Esophagus muscularis mucosa (tissue), 4 donors: ENCODE measurements at regions not wholly inside any gene's neighbourhood (a gene's known extent, or its start where the extent isn't known, plus 50 kb on each side); places are given as distances from the start of the nearest gene placed in this dataset.

ENCODE experiments used
- DNase-seq: peaks from one replicate; pipeline ENCODE4 v3.0.0-alpha.2; 2017; ENCODE audit errors: extremely low spot score
- H3K27ac ChIP-seq, 4 donors: fragments of 200-600 bp; sonication (generic); replicated peaks in 1 of 4; 1 replicate in 3 of 4; 2 replicates in 1 of 4; pipeline ENCODE4 v1.5.1; 2016 to 2019; ENCODE audit warnings: mild to moderate bottlenecking in 1 of 4
- H3K27me3 ChIP-seq, 4 donors: fragments of 200-600 bp; sonication (generic); one replicate each; pipeline versions ENCODE4 v1.5.1 to v1.6.0; 2016 to 2019
- H3K36me3 ChIP-seq, 4 donors: fragments of 200-600 bp; sonication (generic); one replicate each; pipeline ENCODE4 v1.5.1; 2016 to 2019
- H3K4me1 ChIP-seq, 4 donors: fragments of 200-600 bp; sonication (generic); one replicate each; pipeline ENCODE4 v1.5.1; 2016 to 2019
- H3K4me3 ChIP-seq, 4 donors: fragments of 200-600 bp; sonication (generic); 1 replicate in 2 of 4; 2 replicates in 2 of 4; pipeline ENCODE4 v1.5.1; 2016 to 2019; ENCODE audit warnings: mild to moderate bottlenecking in 4 of 4, moderate library complexity in 1 of 4
- H3K9me3 ChIP-seq, 4 donors: fragments of 200-600 bp; sonication (generic); 1 replicate in 3 of 4; 2 replicates in 1 of 4; pipeline ENCODE4 v1.5.1; 2016 to 2019
- EP300 ChIP-seq: sonication (generic); formaldehyde crosslinking; IDR thresholded peaks from one replicate; pipeline ENCODE4 v1.6.1; 2017; ENCODE audit warnings: antibody characterized with exemption
- POLR2A ChIP-seq: fragments of 450-650 bp; IDR thresholded peaks from one replicate; pipeline ENCODE4 v1.6.1; 2017; ENCODE audit warnings: antibody characterized with exemption, moderate library complexity, mild to moderate bottlenecking, low read depth
- POLR2AphosphoS5 ChIP-seq, 2 donors: sonication (generic); formaldehyde crosslinking; IDR thresholded peaks; one replicate each; pipeline ENCODE4 v1.6.1; 2017; ENCODE audit warnings: antibody characterized with exemption in 2 of 2
- WGBS: methylation state at CpG from one replicate; pipeline ENCODE4 v1.1.5; 2018; 5-methylcytosine and 5-hydroxymethylcytosine counted together
- intact Hi-C: fragments of 100-400 bp; cut with DNase I; formaldehyde crosslinking; loops from one replicate; pipeline ENCODE4 v1.15.1; 2023
- TF ChIP-seq, protein P1 (sequence below), 3 experiments: fragments of 200-600 bp in 2 of 3; fragments of 450-650 bp in 1 of 3; sonication (generic) in 2 of 3; IDR thresholded peaks; one replicate each; pipeline ENCODE4 v1.5.1; 2017 to 2019; ENCODE audit warnings: antibody characterized with exemption in 3 of 3, mild to moderate bottlenecking in 2 of 3, moderate library complexity in 1 of 3

DNA sequence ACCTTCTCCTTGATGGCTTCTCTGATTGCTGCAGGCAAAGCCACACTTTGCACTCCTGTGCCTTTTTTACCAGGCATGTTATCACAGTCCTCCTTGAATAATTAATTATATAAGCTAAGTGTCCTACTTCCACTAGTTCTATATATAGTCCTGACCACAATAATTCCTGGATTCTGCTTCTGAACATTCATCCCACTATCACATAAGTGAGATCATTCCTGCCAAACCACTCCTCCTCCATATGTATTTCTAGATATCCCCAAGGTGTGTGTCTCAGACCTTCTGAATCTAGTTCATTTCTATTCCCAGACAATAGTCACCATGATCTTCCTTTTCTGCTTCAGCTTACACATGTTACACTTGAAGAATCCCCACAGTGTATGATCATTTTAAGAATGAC lies 1237.5 kb upstream of the MAP3K7 start:
- Histone ChIP-seq H3K4me1 (no peaks in the 10 kb centered on the region), H3K36me3 (no peaks in the 10 kb centered on the region), H3K9me3 (no peaks in the 10 kb centered on the region), H3K4me3 (no peak overlapping the region), H3K27me3 (no peaks in the 10 kb centered on the region), H3K27ac (no peak overlapping the region)
- DNase-seq = no peak
- intact Hi-C loops = no loop called here
- TF ChIP-seq POLR2A (no peak), EP300 (no peak), POLR2AphosphoS5 (IDR thresholded peaks at IDR 0.05) (no peak)
- TF ChIP-seq, protein P1, sequence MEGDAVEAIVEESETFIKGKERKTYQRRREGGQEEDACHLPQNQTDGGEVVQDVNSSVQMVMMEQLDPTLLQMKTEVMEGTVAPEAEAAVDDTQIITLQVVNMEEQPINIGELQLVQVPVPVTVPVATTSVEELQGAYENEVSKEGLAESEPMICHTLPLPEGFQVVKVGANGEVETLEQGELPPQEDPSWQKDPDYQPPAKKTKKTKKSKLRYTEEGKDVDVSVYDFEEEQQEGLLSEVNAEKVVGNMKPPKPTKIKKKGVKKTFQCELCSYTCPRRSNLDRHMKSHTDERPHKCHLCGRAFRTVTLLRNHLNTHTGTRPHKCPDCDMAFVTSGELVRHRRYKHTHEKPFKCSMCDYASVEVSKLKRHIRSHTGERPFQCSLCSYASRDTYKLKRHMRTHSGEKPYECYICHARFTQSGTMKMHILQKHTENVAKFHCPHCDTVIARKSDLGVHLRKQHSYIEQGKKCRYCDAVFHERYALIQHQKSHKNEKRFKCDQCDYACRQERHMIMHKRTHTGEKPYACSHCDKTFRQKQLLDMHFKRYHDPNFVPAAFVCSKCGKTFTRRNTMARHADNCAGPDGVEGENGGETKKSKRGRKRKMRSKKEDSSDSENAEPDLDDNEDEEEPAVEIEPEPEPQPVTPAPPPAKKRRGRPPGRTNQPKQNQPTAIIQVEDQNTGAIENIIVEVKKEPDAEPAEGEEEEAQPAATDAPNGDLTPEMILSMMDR (IDR thresholded peaks at IDR 0.05) = no peak

DNA sequence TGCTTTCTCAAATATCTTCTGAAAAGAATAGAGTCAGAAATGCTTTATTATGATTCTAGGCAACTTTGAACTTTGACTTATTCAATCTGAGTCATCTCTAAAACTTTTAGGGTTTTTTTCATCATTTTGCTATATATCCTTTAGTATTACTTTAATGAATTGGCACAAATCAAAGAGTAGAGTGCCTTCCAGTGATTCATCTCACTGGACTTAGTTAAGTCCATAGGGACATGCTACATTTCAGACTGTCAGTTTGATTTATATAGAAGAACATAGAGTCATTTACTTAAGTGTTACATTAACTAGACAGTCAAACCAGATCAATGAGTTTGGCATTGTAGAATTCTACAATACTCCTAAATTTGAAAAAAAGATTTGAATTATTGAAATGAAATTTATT lies 1235.7 kb upstream of the MAP3K7 start:
- H3K27me3 ChIP-seq = no peaks in the 10 kb centered on the region
- TF ChIP-seq POLR2A (no peak), EP300 (no peak), POLR2AphosphoS5 (IDR thresholded peaks at IDR 0.05) (no peak)
- TF ChIP-seq, protein P1 (IDR thresholded peaks at IDR 0.05) = no peak

DNA sequence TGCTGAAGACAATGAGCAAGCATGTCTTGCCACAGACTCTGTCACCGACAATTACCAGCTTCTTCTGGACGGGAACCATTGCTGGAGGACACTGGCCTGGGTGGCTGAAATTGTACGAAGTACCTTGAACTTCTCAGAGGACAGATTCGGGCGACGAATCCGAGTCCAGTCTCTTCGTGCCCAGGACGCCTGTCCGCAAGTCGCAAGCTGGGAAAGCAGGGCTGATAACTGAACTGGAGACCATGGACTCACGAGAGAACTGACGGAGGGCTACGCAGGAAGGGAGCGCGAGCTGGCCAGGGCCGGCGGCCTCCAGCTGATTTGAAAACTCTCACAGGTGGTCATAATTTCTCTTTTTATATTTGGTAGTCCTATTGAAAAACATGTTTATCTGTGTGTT lies 1229.5 kb upstream of the MAP3K7 start:
- H3K4me3 ChIP-seq = no peak overlapping the region
- H3K9me3 ChIP-seq = no peaks in the 10 kb centered on the region
- H3K36me3 ChIP-seq = no peaks in the 10 kb centered on the region
- no peak for TF ChIP-seq POLR2AphosphoS5 (IDR thresholded peaks at IDR 0.05)
- no peak for TF ChIP-seq EP300
- TF ChIP-seq, protein P1 (IDR thresholded peaks at IDR 0.05) = no peak
- no peak for TF ChIP-seq POLR2A
- no peaks in the 10 kb centered on the region for H3K4me1 ChIP-seq
- no peak for DNase-seq
- H3K27ac ChIP-seq = no peak overlapping the region
- 95% methylated on average over 18 of the region's 18 CpGs for WGBS
- intact Hi-C loops = no loop called here
- H3K27me3 ChIP-seq = no peaks in the 10 kb centered on the region

More for the DNA sequence above, 1235.7 kb upstream of the MAP3K7 start:
- Histone ChIP-seq H3K36me3 (no peaks in the 10 kb centered on the region), H3K27ac (no peak overlapping the region), H3K9me3 (no peaks in the 10 kb centered on the region), H3K4me3 (no peak overlapping the region), H3K4me1 (no peaks in the 10 kb centered on the region)
- no peak for DNase-seq
- intact Hi-C loops = no loop called here

DNA sequence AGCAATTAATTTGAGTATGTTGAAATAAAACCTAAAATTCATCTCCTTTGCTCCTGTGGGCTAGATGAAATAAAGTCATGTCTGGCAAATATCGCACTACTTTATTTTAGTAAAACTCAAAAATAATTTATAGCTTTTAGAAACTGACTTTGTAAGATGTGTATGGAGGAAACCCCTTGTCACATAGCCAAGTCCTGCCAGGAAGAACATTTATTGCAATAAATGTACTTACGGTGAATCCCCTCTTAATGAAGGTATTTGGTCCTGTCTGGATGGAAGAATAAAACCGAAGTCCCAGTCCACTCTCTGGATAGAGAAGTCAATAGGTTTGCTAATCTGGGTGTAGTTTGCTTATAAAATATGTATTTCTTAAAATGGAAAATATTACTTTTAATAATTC lies 1226.8 kb upstream of the MAP3K7 start:
- no peak for TF ChIP-seq POLR2A
- no peak for TF ChIP-seq POLR2AphosphoS5 (IDR thresholded peaks at IDR 0.05)
- TF ChIP-seq, protein P1 (IDR thresholded peaks at IDR 0.05) = no peak
- TF ChIP-seq EP300 = no peak
- WGBS = 72% methylated on average over 3 of the region's 3 CpGs

DNA sequence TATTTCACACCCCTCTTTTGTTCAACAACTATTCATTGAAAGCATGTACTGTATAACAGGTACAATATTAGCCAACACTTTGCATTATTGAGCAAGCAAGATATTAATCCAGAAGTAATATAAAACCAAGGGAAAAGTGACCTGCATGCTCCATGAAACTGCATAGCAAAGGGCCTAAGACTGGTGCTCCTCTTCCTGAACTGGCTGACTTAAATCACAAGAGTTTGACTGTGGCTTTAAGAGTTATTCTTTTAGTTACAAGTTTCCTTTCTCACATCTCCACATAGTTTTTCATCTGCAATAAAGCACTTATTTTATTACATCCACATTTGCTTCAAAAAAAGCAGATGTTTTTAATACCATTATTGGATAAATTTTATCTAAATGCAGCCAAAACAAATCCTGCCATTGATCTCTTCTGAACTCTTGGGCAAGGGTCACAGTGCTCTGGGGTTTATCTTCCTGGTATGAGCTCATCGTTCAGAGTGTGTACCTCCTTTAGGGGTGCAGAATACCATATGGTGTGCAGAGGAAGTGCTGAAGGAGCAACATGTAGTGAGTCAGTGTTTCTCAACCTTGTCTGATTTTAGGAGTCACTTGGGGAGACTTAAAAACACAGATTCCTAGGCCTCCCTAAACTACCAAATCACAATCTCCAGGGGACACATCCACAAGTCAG lies 1225.9 kb upstream of the MAP3K7 start:
- no peak for DNase-seq
- 13% methylated on average over 1 of the region's 1 CpG for WGBS
- Histone ChIP-seq H3K36me3 (no peaks in the 10 kb centered on the region), H3K27me3 (no peaks in the 10 kb centered on the region), H3K27ac (no peak overlapping the region), H3K4me3 (no peak overlapping the region), H3K9me3 (no peaks in the 10 kb centered on the region), H3K4me1 (no peaks in the 10 kb centered on the region)
- intact Hi-C loops = no loop called here
- TF ChIP-seq POLR2A = no peak
- TF ChIP-seq POLR2AphosphoS5 (IDR thresholded peaks at IDR 0.05) = no peak
- TF ChIP-seq EP300 = no peak
- TF ChIP-seq, protein P1 (IDR thresholded peaks at IDR 0.05) = no peak

More for the DNA sequence above, 1226.8 kb upstream of the MAP3K7 start:
- Histone ChIP-seq H3K4me1 (no peaks in the 10 kb centered on the region), H3K27me3 (no peaks in the 10 kb centered on the region), H3K4me3 (no peak overlapping the region), H3K9me3 (no peaks in the 10 kb centered on the region), H3K27ac (no peak overlapping the region), H3K36me3 (no peaks in the 10 kb centered on the region)
- intact Hi-C loops = no loop called here
- no peak for DNase-seq
